NCI-H1694 (cell line): ENCODE measurements at regions not wholly inside any gene's neighbourhood (a gene's known extent, or its start where the extent isn't known, plus 50 kb on each side); places are given as distances from the start of the nearest gene placed in this dataset.

Experiments
- DNase-seq: peaks from one replicate; lab custom pipeline; 2025; lab: John Stamatoyannopoulos, UW

- DNase-seq = no peak
Observed at GRCh38 chr5:158644301-158644700, 455.4 kb downstream of the EBF1 start.

GRCh38 chr5:158643840-158644239 lies 455.9 kb downstream of the EBF1 start:
- no peak for DNase-seq

GRCh38 chr5:158642879-158643278 lies 456.8 kb downstream of the EBF1 start:
- DNase-seq = peak; percentile 38

- DNase-seq = no peak
Observed at GRCh38 chr5:158641016-158641415, 458.7 kb downstream of the EBF1 start.

- DNase-seq = no peak
Observed at GRCh38 chr5:158640593-158640980, 459.1 kb downstream of the EBF1 start.

- peak; percentile 19 for DNase-seq
Observed at GRCh38 chr5:158639881-158640592, 459.7 kb downstream of the EBF1 start.

- no peak for DNase-seq
Observed at GRCh38 chr5:158638396-158638795, 461.3 kb downstream of the EBF1 start.

GRCh38 chr5:158637039-158637438 lies 462.7 kb downstream of the EBF1 start:
- no peak for DNase-seq

GRCh38 chr5:158635565-158635964 lies 464.2 kb downstream of the EBF1 start:
- no peak for DNase-seq

- no peak for DNase-seq
Observed at GRCh38 chr5:158634714-158635113, 465.0 kb downstream of the EBF1 start.

- DNase-seq = no peak
Observed at GRCh38 chr5:158629591-158630312, 470.0 kb downstream of the EBF1 start.

GRCh38 chr5:158626718-158627117 lies 473.0 kb downstream of the EBF1 start:
- DNase-seq = no peak

GRCh38 chr5:158623971-158624370 lies 475.7 kb downstream of the EBF1 start:
- DNase-seq = no peak

- DNase-seq = no peak
Observed at GRCh38 chr5:158621391-158621790, 478.3 kb downstream of the EBF1 start.

GRCh38 chr5:158619083-158619788 lies 480.5 kb downstream of the EBF1 start:
- no peak for DNase-seq

- no peak for DNase-seq
Observed at GRCh38 chr5:158618256-158618655, 481.5 kb downstream of the EBF1 start.

- DNase-seq = no peak
Observed at GRCh38 chr5:158616707-158617106, 483.0 kb downstream of the EBF1 start.

GRCh38 chr5:158614951-158615350 lies 484.8 kb downstream of the EBF1 start:
- no peak for DNase-seq

- DNase-seq = no peak
Observed at GRCh38 chr5:158611581-158611980, 488.1 kb downstream of the EBF1 start.

GRCh38 chr5:158610051-158610415 lies 489.7 kb downstream of the EBF1 start:
- no peak for DNase-seq

- DNase-seq = no peak
Observed at GRCh38 chr5:158609333-158610050, 490.2 kb downstream of the EBF1 start.

GRCh38 chr5:158607088-158607487 lies 492.6 kb downstream of the EBF1 start:
- no peak for DNase-seq
